ENCODE measurements at regions not wholly inside any gene's neighbourhood (a gene's known extent, or its start where the extent isn't known, plus 50 kb on each side); places are given as distances from the start of the nearest gene placed in this dataset.

- no peak for TF ChIP-seq CTCF (IDR thresholded peaks at IDR 0.05; ENCODE audit: control extremely low read depth in 1 of 3, insufficient read depth in 1 of 3, low read depth in 1 of 3, low read length in 3 of 3)
Observed at GRCh38 chr18:67426486-67426885, 90.0 kb downstream of the DSEL start (continued).

Data from H1 (cell line).